T follicular helper cell (primary cell): ENCODE measurements at regions not wholly inside any gene's neighbourhood (a gene's known extent, or its start where the extent isn't known, plus 50 kb on each side); places are given as distances from the start of the nearest gene placed in this dataset.
"Not testable (repeated sequence)": the region's sequence is repeated elsewhere in the genome, so short reads cannot be mapped to it uniquely, and the experiment has no call there.

ENCODE experiments used
- DNase-seq: peaks from one replicate; pipeline ENCODE4 v3.0.0-alpha.2; 2020; ENCODE audit warnings: low read depth

DNA sequence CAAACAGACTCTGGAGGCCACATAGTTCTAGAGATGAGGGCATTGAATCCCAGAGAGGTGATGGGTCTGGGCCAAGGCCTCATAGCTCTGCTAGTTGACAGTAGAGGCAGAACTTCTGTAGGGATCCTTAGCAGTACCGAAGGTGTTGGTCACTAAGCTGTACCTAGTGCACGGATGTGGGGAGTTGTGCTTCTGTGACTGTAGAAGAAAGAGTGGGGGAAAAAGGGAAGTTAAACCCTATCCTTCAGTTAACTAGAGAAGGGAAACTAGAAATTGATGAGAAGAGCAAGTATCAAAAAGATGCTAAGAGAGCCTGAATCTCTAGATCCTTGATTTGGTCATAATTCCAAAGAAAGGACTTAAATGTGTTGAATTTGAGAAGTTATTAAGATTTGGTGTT, 186.7 kb downstream of the NFKBIZ start:
- DNase-seq = no peak

DNA sequence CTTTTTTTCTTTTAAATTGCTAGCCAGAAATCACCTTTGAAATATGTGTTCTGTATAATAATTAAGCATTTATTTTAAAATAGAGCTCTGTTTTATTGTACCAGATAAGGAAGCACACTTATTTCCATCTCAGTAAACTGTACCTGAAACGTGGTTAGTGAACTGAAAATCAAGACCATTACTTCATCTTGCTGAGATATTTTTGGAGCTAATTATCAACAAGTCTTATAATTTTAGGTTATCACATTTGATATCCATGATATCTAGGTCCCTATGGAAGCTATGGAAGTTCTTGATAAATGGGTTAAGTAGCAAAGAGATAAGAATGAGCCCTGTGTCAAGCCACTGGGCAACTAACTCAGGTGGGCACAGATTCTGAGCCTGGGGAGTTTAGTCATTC, 187.2 kb downstream of the NFKBIZ start:
- DNase-seq = no peak

DNA sequence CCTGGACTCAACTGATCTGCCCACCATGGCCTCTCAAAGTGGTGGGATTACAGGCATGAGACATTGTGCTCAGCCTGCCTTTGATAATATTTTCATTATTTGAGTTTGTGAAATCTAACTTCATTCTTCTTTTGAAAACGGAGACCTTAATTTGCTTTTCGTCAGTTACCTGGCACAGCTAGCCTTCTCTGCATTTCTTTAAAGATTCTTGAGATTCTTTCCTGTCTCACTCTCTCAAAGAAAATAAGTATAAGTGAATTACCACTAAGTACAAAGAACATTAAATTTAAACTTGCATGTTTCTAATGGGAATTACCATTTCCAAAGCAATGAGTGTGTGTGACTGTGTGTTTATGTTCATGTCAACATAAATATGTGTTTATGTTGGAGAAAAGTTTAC, 187.9 kb downstream of the NFKBIZ start:
- DNase-seq = no peak

DNA sequence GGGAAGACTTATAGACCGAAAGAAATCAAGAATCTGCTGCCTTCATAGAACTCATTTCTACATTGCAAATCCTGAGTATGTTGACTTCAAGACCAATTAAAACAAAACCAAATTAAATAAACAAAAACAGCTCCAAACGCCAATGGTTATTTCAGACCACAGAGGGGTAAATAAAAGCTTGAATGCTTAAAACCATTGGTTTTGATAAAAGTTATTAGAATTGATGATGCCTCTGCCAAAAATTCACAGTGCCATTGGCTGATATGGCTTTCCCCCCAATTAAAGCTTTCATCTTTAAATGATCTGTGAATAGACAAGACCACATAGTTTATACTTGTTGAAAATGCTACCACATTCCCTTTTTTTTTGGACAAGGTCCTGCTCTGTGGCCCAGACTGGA, 188.5 kb downstream of the NFKBIZ start:
- no peak for DNase-seq

DNA sequence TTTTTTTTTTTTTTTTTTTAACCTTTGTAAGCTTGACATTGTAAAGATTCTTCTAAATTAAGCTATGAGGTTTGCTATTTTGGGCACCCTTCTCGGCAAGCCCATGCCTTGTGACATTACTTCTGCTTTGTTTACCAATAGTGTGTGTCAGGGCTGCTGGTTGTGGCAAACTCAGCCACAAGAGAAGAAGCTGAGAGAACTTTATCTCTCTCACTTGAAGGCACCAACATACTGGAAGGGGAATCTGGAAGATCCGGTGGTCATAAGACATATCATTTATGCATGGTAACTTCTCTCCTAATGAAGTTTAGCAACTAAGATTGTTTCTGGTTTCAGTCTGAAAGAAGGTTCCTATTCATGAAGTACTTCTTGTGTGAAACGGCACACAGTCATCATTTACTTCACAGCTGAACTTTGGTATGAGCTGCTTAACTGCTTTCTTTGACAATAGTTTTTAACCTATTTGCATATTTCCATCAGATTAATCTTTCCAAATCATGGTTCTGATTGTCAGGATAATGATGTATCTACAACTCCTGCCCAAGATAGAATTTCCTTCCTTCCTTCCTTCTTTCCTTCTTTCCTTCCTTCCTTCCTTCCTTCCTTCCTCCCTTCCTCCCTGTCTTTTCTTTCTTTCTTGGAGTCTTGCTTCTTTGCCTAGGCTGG, 189.3 kb downstream of the NFKBIZ start:
- no peak for DNase-seq

DNA sequence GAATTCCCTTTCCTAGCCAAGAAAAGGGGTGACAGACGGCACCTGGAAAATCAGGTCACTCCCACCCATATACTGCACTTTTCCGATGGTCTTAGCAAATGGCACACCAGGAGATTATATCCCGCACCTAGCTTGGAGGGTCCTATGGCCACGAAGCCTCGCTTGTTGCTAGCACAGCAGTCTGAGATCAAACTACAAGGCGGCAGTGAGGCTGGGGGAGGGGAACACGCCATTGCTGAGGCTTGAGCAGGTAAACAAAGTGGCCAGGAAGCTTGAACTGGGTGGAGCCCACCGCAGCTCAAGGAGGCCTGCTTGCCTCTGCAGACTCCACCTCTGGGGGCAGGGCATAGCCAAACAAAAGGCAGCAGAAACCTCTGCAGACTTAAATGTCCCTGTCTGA, 190.8 kb downstream of the NFKBIZ start:
- not testable (repeated sequence) for DNase-seq

DNA sequence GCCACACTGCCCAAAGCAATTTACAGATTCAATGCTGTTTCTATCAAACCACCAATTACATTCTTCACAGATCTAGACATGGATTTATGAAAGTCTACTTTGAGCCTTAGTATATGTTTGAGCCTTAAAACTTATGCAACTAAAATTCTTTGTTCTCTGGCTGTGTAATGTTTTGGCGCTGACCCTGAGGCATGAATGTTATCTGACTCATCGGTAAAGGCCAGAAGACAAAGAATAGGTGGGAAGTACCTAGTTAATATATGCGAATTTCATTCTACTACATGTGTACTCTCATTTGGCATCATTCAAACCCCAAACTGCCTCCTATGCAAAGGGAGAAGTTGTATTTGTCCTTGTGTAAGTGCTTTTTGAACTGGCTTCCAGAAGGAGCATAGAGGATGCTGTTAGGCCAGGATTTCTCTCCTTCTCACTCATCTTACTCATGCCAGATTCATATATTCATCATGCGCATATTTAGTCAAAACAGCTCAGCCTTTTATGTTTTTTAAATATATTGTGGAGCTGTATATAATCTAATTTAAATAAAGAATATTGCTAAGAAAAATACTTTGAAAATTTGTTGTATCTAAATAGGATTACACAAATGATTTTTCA, 204.2 kb downstream of the NFKBIZ start:
- DNase-seq = no peak

DNA sequence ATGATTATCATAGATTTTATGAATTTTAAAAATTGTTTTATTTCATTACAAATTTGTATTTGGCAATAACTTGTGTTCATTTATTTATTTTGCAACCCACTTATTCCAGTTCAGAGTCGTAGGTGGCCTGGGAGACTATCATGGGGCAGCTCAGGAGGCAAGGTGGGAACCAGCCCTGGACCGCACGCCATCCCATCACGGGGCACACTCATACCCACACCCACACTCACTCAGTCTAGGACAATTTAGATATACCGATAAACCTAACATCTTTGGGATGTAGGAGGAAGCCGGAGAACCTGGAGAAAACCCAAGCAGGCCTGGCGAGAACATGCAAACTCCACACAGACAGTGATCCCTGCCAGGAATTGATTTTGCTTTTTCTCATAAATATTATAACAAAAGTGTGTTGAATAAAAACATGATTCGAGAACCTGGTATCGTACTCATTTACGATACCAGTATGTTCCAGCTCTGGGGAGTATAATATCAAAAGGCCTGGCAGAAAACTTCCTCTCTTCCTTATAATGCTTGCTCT, 205.3 kb downstream of the NFKBIZ start:
- DNase-seq = no peak

DNA sequence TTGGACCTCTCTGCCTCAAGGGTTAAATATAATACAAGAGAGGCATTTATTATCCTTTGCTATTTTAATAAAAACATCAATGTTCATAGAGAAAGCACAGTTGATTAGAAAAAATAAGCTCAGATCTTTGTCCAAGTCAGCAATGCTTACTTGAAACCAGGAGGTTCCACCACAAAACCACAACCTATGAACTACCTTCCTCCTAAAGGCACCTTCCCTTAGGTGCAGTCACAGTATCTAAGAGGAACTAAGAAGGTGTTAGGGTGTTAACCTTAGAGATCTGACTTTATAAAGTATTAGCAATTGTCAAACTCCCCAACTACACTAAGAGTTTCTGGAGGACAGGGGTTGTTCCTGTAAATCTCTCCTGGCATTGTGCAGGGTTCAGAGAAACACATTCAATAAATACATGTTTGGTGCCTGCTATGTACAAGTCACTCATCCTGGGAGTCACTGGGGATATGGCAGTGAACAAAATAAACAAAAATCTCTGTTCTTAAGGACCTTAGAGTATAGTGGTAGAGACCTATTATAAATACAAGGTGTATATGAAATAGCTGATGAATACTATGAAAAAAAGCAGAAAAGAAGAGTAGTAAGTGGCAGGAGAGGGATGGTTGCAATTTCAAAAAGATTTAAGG, 208.6 kb downstream of the NFKBIZ start:
- DNase-seq = no peak

DNA sequence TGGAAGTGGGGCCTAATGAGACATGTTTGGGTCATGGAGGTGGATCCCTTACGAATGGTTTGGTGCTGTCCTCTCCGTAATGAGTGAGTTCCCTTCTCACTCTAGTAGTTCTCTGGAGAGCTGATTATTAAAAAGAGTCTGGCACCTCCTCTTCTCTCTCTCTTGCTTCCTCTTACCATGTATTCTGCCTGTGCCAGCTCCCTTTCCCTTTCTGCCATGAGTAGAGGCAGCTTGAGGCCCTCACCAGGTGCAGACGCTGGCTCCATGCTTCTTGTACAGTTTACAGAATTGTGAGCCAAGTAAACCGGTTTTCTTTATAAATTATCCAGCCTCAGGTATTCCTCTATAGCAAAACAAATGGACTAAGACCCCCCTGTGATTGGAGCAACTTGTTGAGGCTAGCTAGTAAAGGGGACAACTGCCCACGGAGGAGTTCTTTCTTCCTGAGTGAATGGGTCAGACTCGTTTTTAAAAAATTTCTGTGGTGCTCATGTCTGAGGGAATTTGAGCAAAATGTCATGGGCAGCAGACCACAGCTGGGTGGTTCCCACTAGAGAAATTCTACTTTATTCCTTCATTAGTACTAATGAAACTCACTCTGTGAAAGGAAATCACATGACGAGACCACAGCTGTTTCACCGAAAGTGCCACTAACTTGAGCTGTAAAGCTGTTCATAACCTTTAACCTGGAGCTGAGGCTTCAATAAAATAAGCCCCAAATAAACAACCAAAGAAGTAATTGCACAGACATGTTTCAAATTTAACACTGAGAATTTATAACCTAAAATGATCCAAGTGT, 210.0 kb downstream of the NFKBIZ start:
- DNase-seq = no peak

DNA sequence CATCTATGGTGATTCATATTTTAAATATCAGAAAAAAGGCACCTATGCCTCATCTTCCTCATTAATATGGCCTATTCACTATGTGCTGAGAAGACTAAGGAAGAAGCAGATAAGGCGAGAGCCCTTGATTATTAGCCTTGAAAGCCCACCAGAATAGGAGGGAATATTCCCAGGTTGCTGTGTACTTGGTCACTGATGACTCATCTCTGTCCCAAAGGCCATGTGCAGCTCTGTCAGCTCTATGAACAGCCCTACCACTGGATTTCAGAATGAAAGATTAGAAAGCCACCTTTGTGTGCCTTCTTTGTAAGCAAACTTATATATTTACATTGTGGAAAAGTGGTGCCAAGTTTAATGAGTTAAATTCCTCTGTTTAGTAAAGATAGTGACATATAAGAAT, 211.5 kb downstream of the NFKBIZ start:
- DNase-seq = no peak

DNA sequence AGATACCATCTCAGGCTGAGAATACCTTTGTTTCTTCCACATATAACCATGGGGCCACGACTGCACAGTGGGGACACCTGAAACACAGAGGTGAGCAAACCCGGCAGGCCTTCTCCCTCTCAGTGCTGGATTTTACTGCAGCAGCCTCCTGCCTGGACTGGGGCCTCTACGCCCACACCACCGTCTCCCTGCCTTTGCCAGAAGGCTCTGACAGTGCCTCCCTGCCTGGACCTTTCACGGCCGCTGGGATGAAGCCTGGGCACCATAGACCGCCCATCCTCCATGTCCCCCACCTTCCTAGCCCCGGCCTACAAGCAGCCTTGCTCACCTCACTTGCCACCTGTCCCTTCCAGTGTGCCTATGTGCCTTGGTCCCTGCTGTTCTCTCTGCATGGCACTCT, 214.3 kb downstream of the NFKBIZ start:
- no peak for DNase-seq

DNA sequence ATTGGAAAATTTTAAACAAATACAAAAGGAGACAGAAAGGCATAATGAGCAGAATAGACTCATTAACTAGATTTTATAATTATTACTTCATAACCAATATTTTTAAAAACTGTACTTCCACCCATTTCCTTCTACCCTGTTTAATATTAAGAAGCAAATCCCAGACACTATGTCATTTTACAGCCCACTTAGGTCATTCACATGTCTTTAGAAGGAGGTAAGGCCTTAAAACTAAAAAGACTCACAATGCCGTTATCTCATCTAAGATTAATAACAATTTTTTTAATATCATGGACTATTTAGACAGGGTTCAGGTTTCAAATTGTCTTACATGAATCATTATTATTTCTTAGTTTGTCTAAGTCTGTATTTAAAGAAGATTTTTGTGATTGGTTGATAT, 217.2 kb downstream of the NFKBIZ start:
- no peak for DNase-seq

DNA sequence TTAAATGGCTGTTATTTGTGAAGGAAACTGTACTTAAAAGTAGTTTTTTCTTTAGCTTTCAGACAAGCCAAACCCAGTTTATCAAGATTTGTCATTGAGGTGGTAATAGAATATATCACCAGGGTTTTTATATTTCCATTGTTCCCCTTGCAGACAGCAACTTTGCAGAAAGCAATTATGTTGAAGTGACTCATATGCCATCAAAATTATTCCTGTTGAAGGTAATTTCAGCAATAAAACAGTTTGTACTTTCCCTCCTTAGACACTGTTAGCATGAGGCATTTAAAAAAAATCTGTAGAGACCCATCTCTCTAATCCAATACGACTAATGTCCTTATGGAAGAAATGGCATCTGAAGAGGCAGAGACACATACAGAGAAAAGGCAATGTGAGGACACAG, 219.0 kb downstream of the NFKBIZ start:
- no peak for DNase-seq

DNA sequence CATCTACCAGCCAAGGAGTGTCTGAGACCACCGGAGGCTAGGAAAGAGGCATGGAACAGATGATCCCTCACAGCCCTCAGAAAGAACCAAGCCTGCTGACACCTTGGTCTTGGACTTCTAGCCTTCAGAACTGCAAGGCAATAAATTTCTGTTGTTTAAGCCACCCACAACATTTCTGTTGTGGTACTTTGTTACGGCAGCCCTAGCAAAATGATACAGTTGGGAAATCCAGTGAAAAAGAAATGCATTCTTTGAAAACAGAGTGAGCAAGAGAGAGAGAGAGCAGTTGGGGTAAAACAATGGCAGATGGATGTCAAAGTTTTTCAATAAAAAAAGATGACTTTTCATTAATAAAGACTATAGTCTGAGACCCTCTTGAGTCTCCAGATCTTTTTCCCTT, 219.4 kb downstream of the NFKBIZ start:
- no peak for DNase-seq

DNA sequence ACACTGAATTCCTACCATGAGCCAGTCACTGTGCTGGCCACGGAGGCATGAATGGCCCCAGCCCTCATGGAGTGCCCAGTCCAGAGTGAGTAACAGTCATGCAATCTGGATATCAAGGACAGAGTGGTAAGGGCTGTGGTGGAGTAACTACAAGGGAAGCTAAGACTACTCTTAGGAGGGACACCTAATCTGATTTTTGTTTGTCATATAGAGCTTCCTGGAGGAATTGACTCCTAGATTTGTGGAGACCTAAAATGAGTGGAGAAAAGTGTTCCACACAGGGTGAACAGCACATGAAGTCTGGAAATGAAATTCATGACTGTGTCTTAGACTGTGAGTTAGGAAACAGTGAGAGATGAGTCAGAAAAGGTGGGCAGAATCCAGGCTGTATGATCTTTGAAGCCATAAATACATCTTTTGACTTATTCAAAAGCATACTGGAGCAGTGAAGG, 219.9 kb downstream of the NFKBIZ start:
- DNase-seq = no peak

DNA sequence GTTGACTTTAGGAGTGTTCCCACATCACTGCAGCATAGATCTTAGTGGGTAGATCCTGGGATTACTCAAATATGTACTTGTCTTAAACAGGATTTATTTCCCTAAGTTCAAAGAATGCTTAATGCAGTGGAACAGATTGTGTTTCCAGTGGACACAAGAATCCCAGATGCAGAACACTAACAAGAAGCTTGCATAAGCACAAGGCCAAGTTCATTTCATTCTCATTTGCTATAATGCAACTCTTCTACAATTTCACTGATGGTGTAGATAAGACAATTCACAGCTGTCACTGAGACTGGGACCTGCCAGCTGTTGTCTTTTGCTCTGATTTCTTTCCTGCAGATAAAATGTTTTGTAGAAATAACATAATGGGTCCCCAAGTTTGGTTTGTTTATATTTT, 225.6 kb downstream of the NFKBIZ start:
- no peak for DNase-seq

DNA sequence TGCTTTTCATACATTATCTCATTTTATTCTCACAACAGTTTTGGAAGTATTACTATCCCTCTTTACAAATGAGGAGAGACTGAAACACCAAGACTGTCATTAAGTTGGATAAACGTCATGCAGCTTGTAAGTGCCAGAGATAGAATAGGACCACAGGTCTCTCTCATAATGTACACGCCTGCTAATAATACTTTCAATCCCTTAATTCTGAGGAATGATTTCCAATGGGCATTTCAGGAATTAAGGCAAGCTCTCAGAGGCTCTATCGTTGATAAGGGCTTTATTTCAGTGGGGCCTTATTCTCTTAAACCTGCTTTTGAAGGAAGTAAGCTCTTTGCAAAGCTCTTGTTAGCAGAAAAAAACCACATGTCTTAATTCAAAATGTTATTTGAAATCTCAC, 229.1 kb downstream of the NFKBIZ start:
- no peak for DNase-seq

DNA sequence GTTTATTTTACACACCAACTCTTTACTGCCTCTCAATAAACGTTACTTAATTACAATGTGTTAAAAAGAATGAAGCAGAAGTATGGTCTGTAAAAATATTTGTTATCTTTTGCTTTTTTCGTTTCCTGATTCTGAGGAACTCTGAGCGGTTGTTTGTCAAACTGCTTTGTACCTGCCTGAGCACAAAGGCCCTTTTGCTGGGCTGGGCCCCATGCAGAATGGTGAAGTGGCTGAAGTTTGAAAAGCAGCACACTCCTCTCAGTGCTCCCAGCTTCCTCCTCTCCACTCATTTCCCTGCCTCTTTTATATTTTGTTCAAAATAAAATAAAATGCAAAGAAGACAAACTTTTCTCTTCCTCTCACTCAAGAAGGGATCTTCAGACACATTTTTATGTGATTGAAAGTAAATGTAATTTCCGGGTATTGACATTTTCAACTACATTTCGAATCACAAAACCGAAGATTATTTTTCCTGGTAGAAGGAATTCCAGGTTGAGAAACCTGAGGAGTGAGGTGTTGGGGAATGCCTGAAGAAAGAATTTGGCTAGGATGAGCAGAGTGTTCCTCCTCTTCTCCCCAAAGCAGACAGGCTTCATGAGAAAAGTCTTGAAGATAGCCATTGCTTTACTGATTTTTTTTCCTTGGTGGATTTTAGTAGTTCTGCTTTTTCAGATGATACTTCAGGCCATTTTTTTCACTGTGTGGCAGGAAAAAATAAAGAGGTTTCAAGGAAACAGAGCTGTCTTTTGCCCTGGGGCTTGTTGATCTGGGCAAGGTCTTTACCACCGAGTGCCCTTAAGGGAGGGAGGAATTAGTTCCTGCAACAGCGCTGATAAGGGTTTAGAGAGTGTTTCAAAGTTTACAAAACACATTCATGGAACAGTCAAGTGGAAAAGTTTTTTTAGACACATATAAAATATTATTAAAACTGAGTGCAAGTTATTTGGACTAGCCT, 229.8 kb downstream of the NFKBIZ start:
- no peak for DNase-seq

DNA sequence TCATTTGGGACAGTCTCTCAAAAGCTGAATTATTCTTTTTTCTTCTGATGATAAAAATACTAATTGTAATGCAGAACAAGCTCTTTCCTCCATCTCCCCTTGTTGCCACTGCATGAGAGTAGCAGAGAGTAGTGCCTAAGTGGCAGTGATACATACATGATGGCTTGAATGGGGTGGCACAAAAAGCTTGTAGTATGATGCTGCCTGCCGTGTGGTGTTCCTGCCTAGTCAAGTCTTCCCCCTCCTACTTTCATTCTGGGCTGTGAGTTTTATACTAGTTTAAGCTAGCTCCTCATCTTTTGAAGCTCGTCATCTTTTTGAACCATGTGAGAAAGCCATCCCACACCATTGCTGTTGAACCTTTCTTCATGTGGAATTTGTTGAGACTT, 230.5 kb downstream of the NFKBIZ start:
- DNase-seq = no peak

DNA sequence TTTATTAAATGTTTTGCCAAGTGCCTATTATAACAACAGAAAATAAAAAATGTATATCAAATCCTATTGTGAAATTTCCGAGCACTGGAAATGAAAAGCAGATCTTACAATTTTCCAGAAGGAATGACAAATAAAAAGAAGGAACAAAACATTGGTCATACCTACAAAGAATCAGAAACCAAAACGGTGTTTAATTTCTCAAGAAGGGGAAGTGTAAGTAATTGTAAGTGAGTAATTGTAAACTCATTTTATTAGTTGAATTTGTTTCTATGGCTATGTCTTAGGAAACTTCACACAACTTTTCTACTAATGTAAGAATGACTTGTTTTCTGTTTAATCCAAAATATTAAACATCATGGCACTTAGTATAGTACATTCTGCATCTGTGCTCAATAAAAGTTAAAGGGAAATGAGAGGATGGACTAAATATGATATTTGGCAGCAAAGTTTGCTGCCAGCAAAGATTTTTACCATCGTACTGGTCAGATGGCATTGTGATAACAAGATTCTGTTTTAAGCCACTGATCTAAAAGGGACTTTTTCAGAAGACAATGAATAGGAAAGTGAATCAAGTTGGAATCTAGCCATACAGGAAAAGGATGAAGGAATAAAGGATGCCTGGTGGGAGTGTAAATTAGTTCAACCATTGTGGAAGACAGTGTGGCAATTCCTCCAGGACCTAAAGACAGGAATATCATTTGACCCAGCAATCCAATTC, 232.4 kb downstream of the NFKBIZ start:
- DNase-seq = no peak
